Right lobe of liver (tissue), 4 donors: ENCODE measurements at regions not wholly inside any gene's neighbourhood (a gene's known extent, or its start where the extent isn't known, plus 50 kb on each side); places are given as distances from the start of the nearest gene placed in this dataset.

Experiments used
- CTCF ChIP-seq, 4 donors: fragments of 200-600 bp in 3 of 4; fragments of 450-650 bp in 1 of 4; IDR thresholded peaks; one replicate each; pipeline versions ENCODE4 v1.5.1 to v1.8.0; 2016 to 2022; ENCODE audit warnings: antibody characterized with exemption in 4 of 4, mild to moderate bottlenecking in 2 of 4
- POLR2A ChIP-seq: fragments of 450-650 bp; IDR thresholded peaks from one replicate; pipeline ENCODE4 v1.6.1; 2017; ENCODE audit warnings: antibody characterized with exemption, mild to moderate bottlenecking
- donor health status: DM: no; HTN: no; CAD: no.
- donor health status: DM: no; HTN: no; CAD: no.
- donor health status: DM: no; HTN: yes; CAD: no.

- TF ChIP-seq CTCF (IDR thresholded peaks at IDR 0.05) (no peak), POLR2A (no peak)
Observed at GRCh38 chr6:150539111-150539510, 60.6 kb upstream of the PLEKHG1 start.
